ENCODE measurements at regions not wholly inside any gene's neighbourhood (a gene's known extent, or its start where the extent isn't known, plus 50 kb on each side); places are given as distances from the start of the nearest gene placed in this dataset.

DNA sequence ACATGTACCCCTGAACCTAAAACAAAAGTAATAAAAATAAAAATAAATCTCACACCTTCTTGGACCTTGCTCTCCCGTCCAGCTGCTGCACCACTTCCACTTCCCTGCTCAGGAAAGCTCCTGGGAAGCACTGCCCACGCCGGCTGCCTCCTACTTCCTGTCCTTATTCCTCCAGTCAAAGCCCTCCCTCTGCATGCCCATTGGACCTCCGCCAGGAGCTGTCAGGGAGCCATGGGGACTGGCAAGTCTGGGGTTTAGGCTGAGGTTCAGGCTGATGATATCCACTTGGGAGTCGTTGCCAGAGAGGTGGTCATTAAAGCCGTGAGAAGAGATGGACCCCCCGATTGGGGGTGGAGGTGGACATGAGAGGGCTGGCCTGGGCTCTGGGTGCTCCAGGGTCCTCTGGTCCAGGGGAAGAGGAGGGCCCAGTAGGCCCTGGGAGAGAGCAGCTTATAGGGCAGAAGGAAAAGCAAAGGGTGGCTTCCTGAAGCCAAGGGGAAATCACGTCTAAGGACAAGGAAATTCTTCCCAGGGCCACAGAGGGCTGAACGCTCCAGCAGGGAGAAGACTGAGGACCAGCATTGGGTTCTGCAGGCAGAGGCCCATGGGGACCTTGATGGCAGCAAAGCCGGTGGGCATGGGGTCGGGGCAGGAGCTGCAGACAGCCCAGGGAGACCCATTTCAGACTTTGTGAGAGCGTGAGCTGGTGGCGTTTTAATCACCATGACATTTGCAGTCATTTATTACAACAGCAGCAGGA, 78.7 kb downstream of the FZD10 start:
- Histone ChIP-seq H3K27me3 (peaks cover 0 to 6% (median 0%) of the 10 kb centered on the region in 9 donors), H3K9me3 (no peaks in the 10 kb centered on the region), H3K4me3 (no peak overlapping the region), H3K27ac (no peak overlapping the region), H3K36me3 (no peaks in the 10 kb centered on the region), H3K4me1 (no peaks in the 10 kb centered on the region)
- ATAC-seq = no peak
- DNase-seq = no peak
- TF ChIP-seq, protein P1, sequence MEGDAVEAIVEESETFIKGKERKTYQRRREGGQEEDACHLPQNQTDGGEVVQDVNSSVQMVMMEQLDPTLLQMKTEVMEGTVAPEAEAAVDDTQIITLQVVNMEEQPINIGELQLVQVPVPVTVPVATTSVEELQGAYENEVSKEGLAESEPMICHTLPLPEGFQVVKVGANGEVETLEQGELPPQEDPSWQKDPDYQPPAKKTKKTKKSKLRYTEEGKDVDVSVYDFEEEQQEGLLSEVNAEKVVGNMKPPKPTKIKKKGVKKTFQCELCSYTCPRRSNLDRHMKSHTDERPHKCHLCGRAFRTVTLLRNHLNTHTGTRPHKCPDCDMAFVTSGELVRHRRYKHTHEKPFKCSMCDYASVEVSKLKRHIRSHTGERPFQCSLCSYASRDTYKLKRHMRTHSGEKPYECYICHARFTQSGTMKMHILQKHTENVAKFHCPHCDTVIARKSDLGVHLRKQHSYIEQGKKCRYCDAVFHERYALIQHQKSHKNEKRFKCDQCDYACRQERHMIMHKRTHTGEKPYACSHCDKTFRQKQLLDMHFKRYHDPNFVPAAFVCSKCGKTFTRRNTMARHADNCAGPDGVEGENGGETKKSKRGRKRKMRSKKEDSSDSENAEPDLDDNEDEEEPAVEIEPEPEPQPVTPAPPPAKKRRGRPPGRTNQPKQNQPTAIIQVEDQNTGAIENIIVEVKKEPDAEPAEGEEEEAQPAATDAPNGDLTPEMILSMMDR (IDR thresholded peaks at IDR 0.05) = no peak
- no peak for TF ChIP-seq POLR2A (IDR thresholded peaks at IDR 0.05)
- 62 to 74% (median 67%) methylated on average over 13 of the region's 13 CpGs for whole genome bisulfite sequencing, 4 donors
- intact Hi-C loops (cut with DNase I) = no loop called here

DNA sequence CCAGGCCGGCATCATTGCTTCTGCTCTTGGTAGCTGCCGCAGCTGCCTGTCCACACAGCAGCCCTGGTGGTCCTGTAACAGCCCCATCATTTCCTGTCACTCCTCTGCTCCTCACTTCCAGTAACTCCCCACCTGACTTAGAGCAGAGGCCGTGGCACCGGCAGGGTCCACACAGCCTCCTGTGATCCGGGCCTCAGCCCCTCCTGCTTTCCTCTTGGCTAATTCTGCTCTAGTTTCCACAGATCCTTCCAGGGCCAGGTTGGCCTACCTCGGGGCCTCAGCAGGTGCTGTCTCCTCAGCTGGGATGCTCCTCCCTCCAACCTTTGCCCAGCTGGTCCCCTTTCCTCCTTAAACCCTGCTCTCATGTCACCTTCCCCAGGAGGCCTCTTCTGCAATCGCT, 80.2 kb downstream of the FZD10 start:
- H3K4me3 ChIP-seq = no peak overlapping the region
- no peaks in the 10 kb centered on the region for H3K4me1 ChIP-seq
- peaks cover 0 to 4% (median 0%) of the 10 kb centered on the region in 9 donors for H3K27me3 ChIP-seq
- intact Hi-C loops (cut with DNase I) = no loop called here
- H3K36me3 ChIP-seq = no peaks in the 10 kb centered on the region
- ATAC-seq = no peak
- DNase-seq = no peak
- TF ChIP-seq, protein P1 (IDR thresholded peaks at IDR 0.05) = no peak
- TF ChIP-seq POLR2A (IDR thresholded peaks at IDR 0.05) = no peak
- WGBS, 4 donors = 74 to 82% (median 77%) methylated on average over 7 of the region's 7 CpGs
- no peak overlapping the region for H3K27ac ChIP-seq
- no peaks in the 10 kb centered on the region for H3K9me3 ChIP-seq

- Histone ChIP-seq H3K36me3 (no peaks in the 10 kb centered on the region), H3K27ac (no peak overlapping the region), H3K4me1 (no peaks in the 10 kb centered on the region), H3K9me3 (no peaks in the 10 kb centered on the region), H3K27me3 (no peaks in the 10 kb centered on the region), H3K4me3 (no peak overlapping the region)
- intact Hi-C loops (cut with DNase I) = no loop called here
- TF ChIP-seq, protein P1 (IDR thresholded peaks at IDR 0.05) = no peak
- no peak for TF ChIP-seq POLR2A (IDR thresholded peaks at IDR 0.05)
- DNase-seq (no peak), ATAC-seq (no peak)
- WGBS, 4 donors = 71 to 75% (median 73%) methylated on average over 6 of the region's 6 CpGs
These were observed 83.0 kb downstream of the FZD10 start for GRCh38 chr12:130245251-130245650.

DNA sequence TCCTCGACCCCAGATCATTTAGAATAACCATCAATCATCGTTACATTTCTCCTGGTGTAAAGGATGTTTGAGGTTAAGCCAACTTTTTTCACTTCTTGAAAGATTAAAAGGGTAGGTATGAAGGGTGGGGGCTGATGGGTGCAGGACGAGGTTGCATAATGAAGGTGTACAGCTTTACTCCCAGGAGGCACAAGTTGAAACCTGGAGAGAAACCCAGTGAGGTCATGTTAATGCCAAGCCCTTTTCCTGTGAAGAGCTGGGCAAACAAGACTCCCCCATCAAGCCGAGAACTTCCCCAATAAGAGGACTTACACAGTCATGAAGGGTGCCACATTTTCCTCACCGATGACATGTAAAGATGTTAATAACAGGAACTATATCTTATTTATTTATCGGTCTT, 84.3 kb downstream of the FZD10 start:
- no peak overlapping the region for H3K27ac ChIP-seq
- H3K9me3 ChIP-seq = no peaks in the 10 kb centered on the region
- DNase-seq = no peak
- no peaks in the 10 kb centered on the region for H3K4me1 ChIP-seq
- intact Hi-C loops (cut with DNase I) = no loop called here
- no peaks in the 10 kb centered on the region for H3K36me3 ChIP-seq
- ATAC-seq = no peak
- H3K4me3 ChIP-seq = no peak overlapping the region
- 70 to 79% (median 74%) methylated on average over 6 of the region's 6 CpGs for WGBS, 4 donors
- TF ChIP-seq POLR2A (IDR thresholded peaks at IDR 0.05) = no peak
- TF ChIP-seq, protein P1 (IDR thresholded peaks at IDR 0.05) = no peak
- no peaks in the 10 kb centered on the region for H3K27me3 ChIP-seq

Measured in heart left ventricle (tissue), 16 donors.